SK-N-SH treated with all-trans-retinoic acid at 6 μM for 48 hours (cell line): ENCODE measurements at regions not wholly inside any gene's neighbourhood (a gene's known extent, or its start where the extent isn't known, plus 50 kb on each side); places are given as distances from the start of the nearest gene placed in this dataset.

Source experiments
- BACH2 ChIP-seq: fragments of 250-450 bp; sonication (Bioruptor Pico); IDR thresholded peaks from 2 replicates; pipeline ENCODE4 v1.9.0; 2021; ENCODE audit warnings: mild to moderate bottlenecking, borderline replicate concordance
- CSDC2 ChIP-seq: fragments of 250-450 bp; sonication (Bioruptor Pico); IDR thresholded peaks from 2 replicates; pipeline ENCODE4 v1.5.0; 2020; ENCODE audit warnings: mild to moderate bottlenecking, moderate library complexity
- ISL1 ChIP-seq: fragments of 250-450 bp; sonication (Bioruptor Pico); IDR thresholded peaks from 2 replicates; pipeline ENCODE4 v2.1.2; 2022; ENCODE audit warnings: mild to moderate bottlenecking, moderate library complexity
- PPARA ChIP-seq: fragments of 250-450 bp; sonication (Bioruptor Pico); IDR thresholded peaks from 2 replicates; pipeline ENCODE4 v1.5.0; 2020; ENCODE audit warnings: mild to moderate bottlenecking, borderline replicate concordance
- TOX ChIP-seq: fragments of 250-450 bp; sonication (Bioruptor Pico); IDR thresholded peaks from 2 replicates; pipeline ENCODE4 v1.8.0; 2021; ENCODE audit warnings: mild to moderate bottlenecking, moderate library complexity, borderline replicate concordance
- ZFP3 ChIP-seq: fragments of 250-450 bp; sonication (Bioruptor Pico); IDR thresholded peaks from 2 replicates; pipeline ENCODE4 v1.5.0; 2020; ENCODE audit warnings: mild to moderate bottlenecking, moderate library complexity
- ZFP30 ChIP-seq: fragments of 450-650 bp; formaldehyde crosslinking; IDR thresholded peaks from 2 replicates; pipeline ENCODE4 v1.5.0; 2022; ENCODE audit warnings: mild to moderate bottlenecking, moderate library complexity
- ZNF565 ChIP-seq: fragments of 450-650 bp; formaldehyde crosslinking; conservative IDR thresholded peaks from 2 replicates; pipeline ENCODE4 v1.5.0; 2020; ENCODE audit warnings: low read depth, mild to moderate bottlenecking, moderate library complexity
- ZNF70 ChIP-seq: fragments of 450-650 bp; formaldehyde crosslinking; IDR thresholded peaks from 2 replicates; pipeline ENCODE4 v1.5.0; 2020; ENCODE audit warnings: mild to moderate bottlenecking, moderate library complexity
- ZNF8 ChIP-seq: fragments of 450-650 bp; formaldehyde crosslinking; IDR thresholded peaks from 2 replicates; pipeline ENCODE4 v1.5.0; 2020; ENCODE audit warnings: mild to moderate bottlenecking, moderate library complexity
- TF ChIP-seq, protein P1 (sequence below): fragments of 250-450 bp; sonication (Bioruptor Pico); IDR thresholded peaks from 2 replicates; pipeline ENCODE4 v1.8.0; 2020; ENCODE audit warnings: mild to moderate bottlenecking, moderate library complexity, borderline replicate concordance
- TF ChIP-seq, protein P2 (sequence below): fragments of 250-450 bp; sonication (Bioruptor Pico); IDR thresholded peaks from 2 replicates; pipeline ENCODE4 v1.8.0; 2021; ENCODE audit warnings: low read depth, mild to moderate bottlenecking, moderate library complexity, borderline replicate concordance
- TF ChIP-seq, protein P3 (sequence below): fragments of 250-450 bp; sonication (Bioruptor Pico); IDR thresholded peaks from 2 replicates; pipeline ENCODE4 v1.5.1; 2020; ENCODE audit warnings: low read depth, mild to moderate bottlenecking, moderate library complexity

DNA sequence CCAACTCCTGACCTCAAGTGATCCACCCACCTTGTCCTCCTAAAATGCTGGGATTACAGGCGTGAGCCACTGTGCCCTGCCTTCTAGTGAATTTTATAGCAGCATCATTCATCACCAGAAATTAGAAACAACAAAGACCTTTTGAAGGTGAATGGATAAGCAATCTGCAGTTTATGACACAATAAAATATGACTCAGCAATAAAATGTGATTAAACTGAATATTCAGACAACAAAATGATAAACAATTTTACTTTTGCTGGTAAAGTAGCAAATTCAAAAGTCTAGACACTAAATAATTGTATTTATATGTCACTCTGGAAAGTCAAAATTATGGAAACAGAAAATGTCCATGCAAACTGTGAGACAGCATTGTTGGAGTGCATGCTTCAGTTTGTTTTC is 656.6 kb downstream of the CBLN2 start:
- TF ChIP-seq, protein P1, sequence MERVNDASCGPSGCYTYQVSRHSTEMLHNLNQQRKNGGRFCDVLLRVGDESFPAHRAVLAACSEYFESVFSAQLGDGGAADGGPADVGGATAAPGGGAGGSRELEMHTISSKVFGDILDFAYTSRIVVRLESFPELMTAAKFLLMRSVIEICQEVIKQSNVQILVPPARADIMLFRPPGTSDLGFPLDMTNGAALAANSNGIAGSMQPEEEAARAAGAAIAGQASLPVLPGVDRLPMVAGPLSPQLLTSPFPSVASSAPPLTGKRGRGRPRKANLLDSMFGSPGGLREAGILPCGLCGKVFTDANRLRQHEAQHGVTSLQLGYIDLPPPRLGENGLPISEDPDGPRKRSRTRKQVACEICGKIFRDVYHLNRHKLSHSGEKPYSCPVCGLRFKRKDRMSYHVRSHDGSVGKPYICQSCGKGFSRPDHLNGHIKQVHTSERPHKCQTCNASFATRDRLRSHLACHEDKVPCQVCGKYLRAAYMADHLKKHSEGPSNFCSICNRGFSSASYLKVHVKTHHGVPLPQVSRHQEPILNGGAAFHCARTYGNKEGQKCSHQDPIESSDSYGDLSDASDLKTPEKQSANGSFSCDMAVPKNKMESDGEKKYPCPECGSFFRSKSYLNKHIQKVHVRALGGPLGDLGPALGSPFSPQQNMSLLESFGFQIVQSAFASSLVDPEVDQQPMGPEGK (CRISPR knock-in tag), result no peak
- no peak for TF ChIP-seq ZFP3 (CRISPR knock-in tag)
- no peak for TF ChIP-seq ISL1 (CRISPR knock-in tag)
- TF ChIP-seq, protein P2, sequence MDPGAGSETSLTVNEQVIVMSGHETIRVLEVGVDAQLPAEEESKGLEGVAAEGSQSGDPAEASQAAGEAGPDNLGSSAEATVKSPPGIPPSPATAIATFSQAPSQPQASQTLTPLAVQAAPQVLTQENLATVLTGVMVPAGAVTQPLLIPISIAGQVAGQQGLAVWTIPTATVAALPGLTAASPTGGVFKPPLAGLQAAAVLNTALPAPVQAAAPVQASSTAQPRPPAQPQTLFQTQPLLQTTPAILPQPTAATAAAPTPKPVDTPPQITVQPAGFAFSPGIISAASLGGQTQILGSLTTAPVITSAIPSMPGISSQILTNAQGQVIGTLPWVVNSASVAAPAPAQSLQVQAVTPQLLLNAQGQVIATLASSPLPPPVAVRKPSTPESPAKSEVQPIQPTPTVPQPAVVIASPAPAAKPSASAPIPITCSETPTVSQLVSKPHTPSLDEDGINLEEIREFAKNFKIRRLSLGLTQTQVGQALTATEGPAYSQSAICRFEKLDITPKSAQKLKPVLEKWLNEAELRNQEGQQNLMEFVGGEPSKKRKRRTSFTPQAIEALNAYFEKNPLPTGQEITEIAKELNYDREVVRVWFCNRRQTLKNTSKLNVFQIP (CRISPR knock-in tag), result no peak
- TF ChIP-seq TOX (CRISPR knock-in tag), result no peak
- no peak for TF ChIP-seq BACH2 (CRISPR knock-in tag)
- TF ChIP-seq ZFP30 (CRISPR knock-in tag), result no peak
- TF ChIP-seq ZNF565 (CRISPR knock-in tag), result no peak
- TF ChIP-seq PPARA (CRISPR knock-in tag), result no peak
- TF ChIP-seq, protein P3, sequence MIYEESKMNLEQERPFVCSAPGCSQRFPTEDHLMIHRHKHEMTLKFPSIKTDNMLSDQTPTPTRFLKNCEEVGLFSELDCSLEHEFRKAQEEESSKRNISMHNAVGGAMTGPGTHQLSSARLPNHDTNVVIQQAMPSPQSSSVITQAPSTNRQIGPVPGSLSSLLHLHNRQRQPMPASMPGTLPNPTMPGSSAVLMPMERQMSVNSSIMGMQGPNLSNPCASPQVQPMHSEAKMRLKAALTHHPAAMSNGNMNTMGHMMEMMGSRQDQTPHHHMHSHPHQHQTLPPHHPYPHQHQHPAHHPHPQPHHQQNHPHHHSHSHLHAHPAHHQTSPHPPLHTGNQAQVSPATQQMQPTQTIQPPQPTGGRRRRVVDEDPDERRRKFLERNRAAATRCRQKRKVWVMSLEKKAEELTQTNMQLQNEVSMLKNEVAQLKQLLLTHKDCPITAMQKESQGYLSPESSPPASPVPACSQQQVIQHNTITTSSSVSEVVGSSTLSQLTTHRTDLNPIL (CRISPR knock-in tag), result no peak
- no peak for TF ChIP-seq ZNF8 (CRISPR knock-in tag)
- TF ChIP-seq ZNF70, result no peak
- TF ChIP-seq CSDC2 (CRISPR knock-in tag), result no peak
